T47D (cell line): ENCODE measurements at regions not wholly inside any gene's neighbourhood (a gene's known extent, or its start where the extent isn't known, plus 50 kb on each side); places are given as distances from the start of the nearest gene placed in this dataset.
A peak's percentile ranks its signal among the peaks of the same experiment; 100 is the strongest.

ENCODE experiments used
- DNase-seq, 2 experiments: peaks; one replicate each; pipeline versions ENCODE4 v3.0.0 to v3.0.0-alpha.2; 2011 to 2012; ENCODE audit warnings: low read depth in 1 of 2, low spot score in 1 of 2
- JUND ChIP-seq: IDR thresholded peaks from 2 replicates; pipeline ENCODE4 v1.6.1; 2012; ENCODE audit warnings: low read depth
- in situ Hi-C: cut with HindIII; loops from 2 replicates; pipeline ENCODE4 v1.10.0; 2016; ENCODE audit warnings: low sequenced_read_pairs, low pct_unique_long_range_greater_than_20kb

GRCh38 chr7:12949060-12949931 is 261.9 kb downstream of the ARL4A start:
- no peak for TF ChIP-seq JUND
- in situ Hi-C loops = no loop called here
- no peak for DNase-seq

GRCh38 chr7:12951397-12951801 is 264.0 kb downstream of the ARL4A start:
- in situ Hi-C loops = no loop called here

GRCh38 chr7:12954380-12955033 is 267.1 kb downstream of the ARL4A start:
- DNase-seq = no peak
- no peak for TF ChIP-seq JUND
- in situ Hi-C loops = no loop called here

More at GRCh38 chr7:12951397-12951801, 264.0 kb downstream of the ARL4A start:
- TF ChIP-seq JUND = peak; percentile 84; the same call in 1 of the 2 replicates
- DNase-seq = peak in 1 of 2 experiments; percentile 48

- no peak for TF ChIP-seq JUND
- in situ Hi-C loops = no loop called here
- DNase-seq = no peak
Measured at GRCh38 chr7:12957487-12957886, 270.1 kb downstream of the ARL4A start.

GRCh38 chr7:12961910-12962480 is 274.6 kb downstream of the ARL4A start:
- in situ Hi-C loops = no loop called here
- TF ChIP-seq JUND = no peak
- DNase-seq = no peak

GRCh38 chr7:12963435-12963834 is 276.0 kb downstream of the ARL4A start:
- DNase-seq = no peak
- TF ChIP-seq JUND = no peak
- in situ Hi-C loops = no loop called here

- no peak for TF ChIP-seq JUND
- in situ Hi-C loops = no loop called here
- no peak for DNase-seq
Measured at GRCh38 chr7:12964836-12965235, 277.4 kb downstream of the ARL4A start.

GRCh38 chr7:12965767-12966166 is 278.3 kb downstream of the ARL4A start:
- in situ Hi-C loops = no loop called here
- no peak for TF ChIP-seq JUND
- no peak for DNase-seq

GRCh38 chr7:12967322-12967721 is 279.9 kb downstream of the ARL4A start:
- TF ChIP-seq JUND = no peak
- no peak for DNase-seq
- in situ Hi-C loops = no loop called here

- TF ChIP-seq JUND = no peak
- in situ Hi-C loops = no loop called here
- no peak for DNase-seq
Measured at GRCh38 chr7:12968836-12969422, 281.5 kb downstream of the ARL4A start.

GRCh38 chr7:12970626-12971025 is 283.2 kb downstream of the ARL4A start:
- in situ Hi-C loops = no loop called here
- no peak for DNase-seq
- no peak for TF ChIP-seq JUND

GRCh38 chr7:12974451-12975166 is 287.2 kb downstream of the ARL4A start:
- no peak for TF ChIP-seq JUND
- in situ Hi-C loops = no loop called here

More at GRCh38 chr7:12974451-12975166, 287.2 kb downstream of the ARL4A start:
- DNase-seq = no peak
